H1 (cell line): ENCODE measurements at regions not wholly inside any gene's neighbourhood (a gene's known extent, or its start where the extent isn't known, plus 50 kb on each side); places are given as distances from the start of the nearest gene placed in this dataset.

Experiments used
- ATF2 ChIP-seq: IDR thresholded peaks from 2 replicates; pipeline ENCODE4 v1.6.1; 2012; ENCODE audit warnings: low read length, inconsistent platforms
- CHD1 ChIP-seq: IDR thresholded peaks from 2 replicates; pipeline ENCODE4 v1.6.1; 2012; ENCODE audit warnings: low read depth, low read length, improper control_type of control experiment
- CHD2 ChIP-seq: IDR thresholded peaks from 2 replicates; pipeline ENCODE4 v1.6.1; 2012; ENCODE audit warnings: low read length, improper control_type of control experiment
- CTCF ChIP-seq, 3 experiments: IDR thresholded peaks; 1 replicate in 2 of 3; 2 replicates in 1 of 3; pipeline versions ENCODE4 v1.5.1 to v1.6.1; 2011; ENCODE audit warnings: low read length in 3 of 3, mild to moderate bottlenecking in 3 of 3, inconsistent platforms in 2 of 3, low read depth in 1 of 3, moderate library complexity in 1 of 3; ENCODE audit not compliant: insufficient read depth in 1 of 3; ENCODE audit errors: control extremely low read depth in 1 of 3
- EGR1 ChIP-seq: IDR thresholded peaks from 2 replicates; pipeline ENCODE4 v1.6.1; 2011; ENCODE audit warnings: low read depth, low read length, borderline replicate concordance
- EZH2 ChIP-seq: fragments of 200-600 bp; sonication (generic); IDR thresholded peaks from 2 replicates; pipeline ENCODE4 v1.7.1; 2012; ENCODE audit warnings: low read depth, mild to moderate bottlenecking, moderate library complexity, low read length, inconsistent platforms; ENCODE audit not compliant: severe bottlenecking
- KDM1A ChIP-seq: fragments of 200-600, 300-600 bp; sonication (generic); IDR thresholded peaks from 2 replicates; pipeline ENCODE4 v1.7.1; 2016; ENCODE audit warnings: mild to moderate bottlenecking, low read length, borderline replicate concordance
- POLR2A ChIP-seq, 2 experiments: IDR thresholded peaks; 1 replicate in 1 of 2; 2 replicates in 1 of 2; pipeline ENCODE4 v1.6.1; 2011; ENCODE audit warnings: low read depth in 2 of 2, low read length in 2 of 2, mild to moderate bottlenecking in 2 of 2; ENCODE audit errors: control extremely low read depth in 1 of 2
- POLR2AphosphoS5 ChIP-seq: IDR thresholded peaks from 2 replicates; pipeline ENCODE4 v1.6.1; 2011; ENCODE audit warnings: low read depth, low read length
- SP4 ChIP-seq: IDR thresholded peaks from 2 replicates; pipeline ENCODE4 v1.6.1; 2012; ENCODE audit warnings: low read length, inconsistent platforms
- ZNF274 ChIP-seq: IDR thresholded peaks from 2 replicates; pipeline ENCODE4 v1.7.0; 2012; ENCODE audit warnings: low read length, borderline replicate concordance; ENCODE audit errors: extremely low read depth

GRCh38 chr21:16709866-16710550, 802.8 kb upstream of the CXADR start:
- TF ChIP-seq ATF2 (no peak), POLR2A (IDR thresholded peaks at IDR 0.05; ENCODE audit: control extremely low read depth in 1 of 2, low read depth in 2 of 2, low read length in 2 of 2) (no peak), KDM1A (no peak), CHD2 (no peak), CTCF (IDR thresholded peaks at IDR 0.05; ENCODE audit: control extremely low read depth in 1 of 3, insufficient read depth in 1 of 3, low read depth in 1 of 3, low read length in 3 of 3) (no peak), CHD1 (no peak), POLR2AphosphoS5 (no peak), ZNF274 (no peak), EZH2 (no peak), EGR1 (no peak), SP4 (no peak)
